ENCODE measurements at regions not wholly inside any gene's neighbourhood (a gene's known extent, or its start where the extent isn't known, plus 50 kb on each side); places are given as distances from the start of the nearest gene placed in this dataset.
A peak's percentile ranks its signal among the peaks of the same experiment; 100 is the strongest.
"Not testable (repeated sequence)": the region's sequence is repeated elsewhere in the genome, so short reads cannot be mapped to it uniquely, and the experiment has no call there.

- peak overlapping the region; percentile 84 for H3K4me2 ChIP-seq (ENCODE audit: low read depth, low read length)
- no peaks in the 10 kb centered on the region for H3K9me3 ChIP-seq (replicated peaks; ENCODE audit: insufficient read depth, low read length)
- TF ChIP-seq CTCF (IDR thresholded peaks at IDR 0.05; ENCODE audit: low read length) (no peak), EZH2phosphoT487 (IDR thresholded peaks at IDR 0.05; ENCODE audit: low read length) (no peak), EZH2 (optimal IDR thresholded peaks at IDR 0.05; ENCODE audit: low read depth, low read length) (no peak)
- no peaks in the 10 kb centered on the region for H4K20me1 ChIP-seq (ENCODE audit: insufficient read depth, low read length)
- H3K36me3 ChIP-seq (replicated peaks; ENCODE audit: insufficient read depth, low read length): no peaks in the 10 kb centered on the region
- H3K4me1 ChIP-seq (ENCODE audit: low read length): peaks cover 81% of the 10 kb centered on the region
- H2AFZ ChIP-seq (ENCODE audit: low read length): peak overlapping the region; percentile 56; the same call in 1 of the 2 replicates
- no peaks in the 10 kb centered on the region for H3K79me2 ChIP-seq (ENCODE audit: low read length)
- no peak for DNase-seq
- peaks cover 34% of the 10 kb centered on the region for H3F3A ChIP-seq (ENCODE audit: insufficient read depth, low read length)
- peak overlapping the region; percentile 90; the same call in 1 of the 2 replicates for H3K27ac ChIP-seq (ENCODE audit: low read length)
- H3K9me2 ChIP-seq (replicated peaks; ENCODE audit: insufficient read depth, low read length): no peaks in the 10 kb centered on the region
- peak overlapping the region; percentile 42 for H3K4me3 ChIP-seq (ENCODE audit: low read length)
- no peaks in the 10 kb centered on the region for H3K27me3 ChIP-seq (replicated peaks; ENCODE audit: insufficient read depth, low read length)
- peak overlapping the region; percentile 51; the same call in 1 of the 2 replicates for H3K9ac ChIP-seq (ENCODE audit: low read length)
Measured at GRCh38 chr9:34862836-34863235, 95.2 kb upstream of the PHF24 start.

- Histone ChIP-seq H3K27me3 (replicated peaks; ENCODE audit: insufficient read depth, low read length) (no peaks in the 10 kb centered on the region), H3K4me3 (ENCODE audit: low read length) (peak overlapping the region; percentile 42), H3K79me2 (ENCODE audit: low read length) (no peaks in the 10 kb centered on the region), H3K9ac (ENCODE audit: low read length) (peak overlapping the region; percentile 51), H3K27ac (ENCODE audit: low read length) (peak overlapping the region; percentile 90), H3K9me3 (replicated peaks; ENCODE audit: insufficient read depth, low read length) (no peaks in the 10 kb centered on the region), H4K20me1 (ENCODE audit: insufficient read depth, low read length) (no peaks in the 10 kb centered on the region), H3K36me3 (replicated peaks; ENCODE audit: insufficient read depth, low read length) (no peaks in the 10 kb centered on the region), H3F3A (ENCODE audit: insufficient read depth, low read length) (peaks cover 34% of the 10 kb centered on the region), H2AFZ (ENCODE audit: low read length) (peak overlapping the region; percentile 56), H3K9me2 (replicated peaks; ENCODE audit: insufficient read depth, low read length) (no peaks in the 10 kb centered on the region), H3K4me1 (ENCODE audit: low read length) (peaks cover 75% of the 10 kb centered on the region), H3K4me2 (ENCODE audit: low read depth, low read length) (peak overlapping the region; percentile 84)
- TF ChIP-seq CTCF (IDR thresholded peaks at IDR 0.05; ENCODE audit: low read length): no peak
- DNase-seq: peak; percentile 95
Measured at GRCh38 chr9:34862043-34862442, 96.0 kb upstream of the PHF24 start.

- H3K9me2 ChIP-seq (replicated peaks; ENCODE audit: insufficient read depth, low read length); H3K27ac ChIP-seq (ENCODE audit: low read length); H3K36me3 ChIP-seq (replicated peaks; ENCODE audit: insufficient read depth, low read length); H4K20me1 ChIP-seq (ENCODE audit: insufficient read depth, low read length); H2AFZ ChIP-seq (ENCODE audit: low read length); H3K4me2 ChIP-seq (ENCODE audit: low read depth, low read length); DNase-seq; H3K9ac ChIP-seq (ENCODE audit: low read length); H3K4me3 ChIP-seq (ENCODE audit: low read length); H3K27me3 ChIP-seq (replicated peaks; ENCODE audit: insufficient read depth, low read length); H3K9me3 ChIP-seq (replicated peaks; ENCODE audit: insufficient read depth, low read length); H3K79me2 ChIP-seq (ENCODE audit: low read length): not testable (repeated sequence)
- peaks cover 33% of the 10 kb centered on the region for H3K4me1 ChIP-seq (ENCODE audit: low read length)
- H3F3A ChIP-seq (ENCODE audit: insufficient read depth, low read length): peaks cover 27% of the 10 kb centered on the region
Measured at GRCh38 chr9:34855016-34855415, 103.1 kb upstream of the PHF24 start.

- H3K36me3 ChIP-seq (replicated peaks; ENCODE audit: insufficient read depth, low read length): no peaks in the 10 kb centered on the region
- no peaks in the 10 kb centered on the region for H3F3A ChIP-seq (ENCODE audit: insufficient read depth, low read length)
- H3K4me1 ChIP-seq (ENCODE audit: low read length): no peaks in the 10 kb centered on the region
- no peak for TF ChIP-seq EZH2phosphoT487 (IDR thresholded peaks at IDR 0.05; ENCODE audit: low read length)
- no peak for TF ChIP-seq EZH2 (optimal IDR thresholded peaks at IDR 0.05; ENCODE audit: low read depth, low read length)
- no peak for TF ChIP-seq CTCF (IDR thresholded peaks at IDR 0.05; ENCODE audit: low read length)
- H3K9me3 ChIP-seq (replicated peaks; ENCODE audit: insufficient read depth, low read length): no peaks in the 10 kb centered on the region
- H2AFZ ChIP-seq (ENCODE audit: low read length): no peak overlapping the region
- H3K9me2 ChIP-seq (replicated peaks; ENCODE audit: insufficient read depth, low read length): no peaks in the 10 kb centered on the region
- H3K9ac ChIP-seq (ENCODE audit: low read length): no peak overlapping the region
- no peaks in the 10 kb centered on the region for H4K20me1 ChIP-seq (ENCODE audit: insufficient read depth, low read length)
- H3K4me3 ChIP-seq (ENCODE audit: low read length): no peak overlapping the region
- no peak for DNase-seq
- no peak overlapping the region for H3K4me2 ChIP-seq (ENCODE audit: low read depth, low read length)
- H3K79me2 ChIP-seq (ENCODE audit: low read length): no peaks in the 10 kb centered on the region
- no peak overlapping the region for H3K27ac ChIP-seq (ENCODE audit: low read length)
- no peaks in the 10 kb centered on the region for H3K27me3 ChIP-seq (replicated peaks; ENCODE audit: insufficient read depth, low read length)
Measured at GRCh38 chr9:34830068-34830467, 120.1 kb upstream of the CCL21 start.
